ENCODE measurements at regions not wholly inside any gene's neighbourhood (a gene's known extent, or its start where the extent isn't known, plus 50 kb on each side); places are given as distances from the start of the nearest gene placed in this dataset.

DNA sequence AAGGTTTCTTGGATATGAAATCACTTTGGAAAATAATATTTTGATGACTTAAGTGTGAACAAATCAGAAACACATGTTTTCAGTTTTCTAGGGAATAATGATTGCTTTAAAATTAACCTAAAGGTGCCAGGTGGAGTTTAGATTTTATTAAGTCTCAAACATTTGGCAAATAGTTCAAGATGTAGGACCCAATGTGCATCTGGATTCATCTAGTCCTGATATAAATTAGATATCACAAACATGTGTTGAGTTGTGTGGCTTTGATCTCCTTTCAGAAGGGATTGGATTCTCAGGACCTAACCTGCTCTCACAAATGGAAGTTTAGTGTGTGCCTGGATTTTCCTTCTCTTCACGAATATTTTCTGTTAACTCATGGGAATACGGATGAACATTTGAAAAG is 291.4 kb upstream of the ISL1 start:
- Histone ChIP-seq H3K4me2 (ENCODE audit: unreplicated experiment) (no peak overlapping the region), H3K27me3 (replicated peaks; ENCODE audit: insufficient read depth) (no peaks in the 10 kb centered on the region), H3K9me2 (ENCODE audit: insufficient read depth) (no peaks in the 10 kb centered on the region), H3K4me3 (no peak overlapping the region), H4K20me1 (ENCODE audit: insufficient read depth) (no peaks in the 10 kb centered on the region), H3K9me3 (ENCODE audit: low read depth) (no peaks in the 10 kb centered on the region), H3K27ac (no peak overlapping the region), H3F3A (ENCODE audit: insufficient read depth) (no peaks in the 10 kb centered on the region), H3K36me3 (ENCODE audit: low read depth) (no peaks in the 10 kb centered on the region), H3K9ac (no peak overlapping the region), H3K4me1 (ENCODE audit: insufficient read depth) (no peaks in the 10 kb centered on the region), H2AFZ (no peak overlapping the region), H3K79me2 (ENCODE audit: insufficient read depth) (no peaks in the 10 kb centered on the region)
- no peak for TF ChIP-seq EZH2phosphoT487 (IDR thresholded peaks at IDR 0.05; ENCODE audit: insufficient read depth, low read depth)
- no peak for TF ChIP-seq EZH2 (IDR thresholded peaks at IDR 0.05; ENCODE audit: insufficient read depth, poor library complexity, severe bottlenecking)
- in situ Hi-C loops (cut with MboI) = no loop called here
- DNase-seq = no peak
- WGBS, 2 experiments (ENCODE audit: low coverage in 1 of 2, low lambda C conversion rate in 2 of 2, missing lambda C conversion rate in 2 of 2) = 8 to 9% methylated on average over 2 of the region's 2 CpGs

DNA sequence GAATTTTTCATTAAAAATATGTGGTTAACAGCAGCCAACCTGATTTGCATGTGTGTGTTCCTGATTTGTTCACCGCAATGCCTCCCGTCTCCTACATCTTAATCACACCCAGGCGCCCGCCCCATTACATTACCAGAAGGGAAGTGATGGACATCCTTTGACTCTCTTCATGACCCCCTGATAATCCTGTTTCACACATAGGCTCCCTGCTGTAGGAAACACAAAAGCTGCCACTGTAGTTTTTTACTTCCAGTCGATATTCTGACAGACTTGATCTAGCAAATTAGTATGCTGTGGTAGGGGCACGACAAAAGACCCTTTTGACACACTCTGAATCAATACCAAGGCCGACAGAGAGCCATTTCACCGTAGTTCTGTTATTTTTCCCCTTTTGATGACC is 287.8 kb upstream of the ISL1 start:
- Histone ChIP-seq H3K4me3 (no peak overlapping the region), H3K79me2 (ENCODE audit: insufficient read depth) (no peaks in the 10 kb centered on the region), H3K27me3 (replicated peaks; ENCODE audit: insufficient read depth) (no peaks in the 10 kb centered on the region), H3K9ac (no peak overlapping the region), H3K4me2 (ENCODE audit: unreplicated experiment) (no peak overlapping the region), H3K27ac (no peak overlapping the region), H3K9me3 (ENCODE audit: low read depth) (no peaks in the 10 kb centered on the region), H3K36me3 (ENCODE audit: low read depth) (no peaks in the 10 kb centered on the region), H3K9me2 (ENCODE audit: insufficient read depth) (no peaks in the 10 kb centered on the region), H2AFZ (no peak overlapping the region), H3F3A (ENCODE audit: insufficient read depth) (no peaks in the 10 kb centered on the region), H3K4me1 (ENCODE audit: insufficient read depth) (no peaks in the 10 kb centered on the region), H4K20me1 (ENCODE audit: insufficient read depth) (no peaks in the 10 kb centered on the region)
- in situ Hi-C loops (cut with MboI) = no loop called here
- 37 to 47% methylated on average over 8 of the region's 8 CpGs for WGBS, 2 experiments (ENCODE audit: low coverage in 1 of 2, low lambda C conversion rate in 2 of 2, missing lambda C conversion rate in 2 of 2)
- DNase-seq = no peak
- TF ChIP-seq EZH2phosphoT487 (IDR thresholded peaks at IDR 0.05; ENCODE audit: insufficient read depth, low read depth) = no peak
- no peak for TF ChIP-seq EZH2 (IDR thresholded peaks at IDR 0.05; ENCODE audit: insufficient read depth, poor library complexity, severe bottlenecking)

DNA sequence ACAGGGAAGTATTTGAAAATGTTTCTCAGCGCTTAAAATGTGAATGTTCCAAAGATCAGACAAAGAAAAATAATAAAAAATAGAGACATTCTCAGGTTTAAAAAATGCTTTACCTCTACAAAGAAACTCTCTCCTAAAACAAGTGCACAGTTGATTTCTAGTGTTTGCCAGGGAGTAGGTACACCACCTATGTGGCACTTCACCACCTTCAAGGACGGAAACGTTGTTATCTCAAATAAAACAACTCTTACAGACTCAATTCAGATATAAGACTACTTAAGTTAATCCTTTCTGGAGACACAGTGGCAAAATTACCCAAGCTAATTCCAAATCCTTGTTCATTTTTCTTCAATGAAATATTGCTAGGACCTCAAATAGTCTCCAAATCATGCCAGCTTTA is 286.4 kb upstream of the ISL1 start:
- Histone ChIP-seq H3K9me2 (ENCODE audit: insufficient read depth) (no peaks in the 10 kb centered on the region), H3F3A (ENCODE audit: insufficient read depth) (no peaks in the 10 kb centered on the region), H3K9me3 (ENCODE audit: low read depth) (no peaks in the 10 kb centered on the region), H3K9ac (no peak overlapping the region), H3K27ac (no peak overlapping the region), H4K20me1 (ENCODE audit: insufficient read depth) (no peaks in the 10 kb centered on the region), H2AFZ (no peak overlapping the region), H3K79me2 (ENCODE audit: insufficient read depth) (no peaks in the 10 kb centered on the region), H3K36me3 (ENCODE audit: low read depth) (no peaks in the 10 kb centered on the region), H3K4me1 (ENCODE audit: insufficient read depth) (no peaks in the 10 kb centered on the region), H3K4me2 (ENCODE audit: unreplicated experiment) (no peak overlapping the region), H3K27me3 (replicated peaks; ENCODE audit: insufficient read depth) (no peaks in the 10 kb centered on the region), H3K4me3 (no peak overlapping the region)
- DNase-seq = no peak
- 40 to 44% methylated on average over 3 of the region's 3 CpGs for WGBS, 2 experiments (ENCODE audit: low coverage in 1 of 2, low lambda C conversion rate in 2 of 2, missing lambda C conversion rate in 2 of 2)
- in situ Hi-C loops (cut with MboI) = no loop called here
- no peak for TF ChIP-seq EZH2 (IDR thresholded peaks at IDR 0.05; ENCODE audit: insufficient read depth, poor library complexity, severe bottlenecking)
- no peak for TF ChIP-seq EZH2phosphoT487 (IDR thresholded peaks at IDR 0.05; ENCODE audit: insufficient read depth, low read depth)

DNA sequence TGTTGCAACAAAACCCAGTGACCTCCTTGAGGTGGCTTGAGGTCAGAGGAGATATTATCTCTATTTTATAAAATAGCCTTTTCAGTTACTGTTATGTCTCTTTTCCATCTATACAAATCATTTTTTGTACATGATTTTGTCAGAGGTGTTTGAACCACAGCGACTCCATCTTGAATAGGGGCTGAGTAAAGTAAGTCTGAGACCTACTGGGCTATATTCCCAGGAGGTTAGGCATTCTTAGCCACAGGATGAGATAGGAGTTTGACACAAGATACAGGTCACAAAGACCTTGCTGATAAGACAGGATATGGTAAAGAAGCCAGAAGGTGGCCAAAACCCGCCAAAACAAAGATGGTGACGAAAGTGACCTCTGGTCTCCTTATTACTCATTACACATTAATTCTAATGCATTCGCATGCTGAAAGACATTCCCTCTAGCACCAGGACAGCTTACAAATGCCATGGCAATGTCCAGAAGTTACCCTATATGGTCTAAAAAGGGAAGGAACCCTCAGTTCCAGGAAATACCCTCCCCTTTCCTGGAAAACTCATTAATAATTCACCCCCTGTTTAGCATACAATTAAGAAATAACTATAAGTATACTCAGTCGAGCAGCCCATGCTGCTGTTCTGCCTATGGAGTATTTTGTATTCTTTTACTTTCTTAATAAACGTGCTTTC is 283.9 kb upstream of the ISL1 start:
- no peak overlapping the region for H3K27ac ChIP-seq
- no peak for TF ChIP-seq EZH2 (IDR thresholded peaks at IDR 0.05; ENCODE audit: insufficient read depth, poor library complexity, severe bottlenecking)
- TF ChIP-seq EZH2phosphoT487 (IDR thresholded peaks at IDR 0.05; ENCODE audit: insufficient read depth, low read depth) = no peak
- H3K9me2 ChIP-seq (ENCODE audit: insufficient read depth) = no peaks in the 10 kb centered on the region
- no peaks in the 10 kb centered on the region for H3K4me1 ChIP-seq (ENCODE audit: insufficient read depth)
- H3K4me3 ChIP-seq = no peak overlapping the region
- H3K27me3 ChIP-seq (replicated peaks; ENCODE audit: insufficient read depth) = no peaks in the 10 kb centered on the region
- H3K9ac ChIP-seq = no peak overlapping the region
- 32 to 43% methylated on average over 6 of the region's 6 CpGs for WGBS, 2 experiments (ENCODE audit: low coverage in 1 of 2, low lambda C conversion rate in 2 of 2, missing lambda C conversion rate in 2 of 2)
- H3K4me2 ChIP-seq (ENCODE audit: unreplicated experiment) = no peak overlapping the region
- H4K20me1 ChIP-seq (ENCODE audit: insufficient read depth) = no peaks in the 10 kb centered on the region
- no peaks in the 10 kb centered on the region for H3K79me2 ChIP-seq (ENCODE audit: insufficient read depth)
- no peak for DNase-seq
- H3F3A ChIP-seq (ENCODE audit: insufficient read depth) = no peaks in the 10 kb centered on the region
- no peaks in the 10 kb centered on the region for H3K36me3 ChIP-seq (ENCODE audit: low read depth)
- no peaks in the 10 kb centered on the region for H3K9me3 ChIP-seq (ENCODE audit: low read depth)
- in situ Hi-C loops (cut with MboI) = no loop called here
- H2AFZ ChIP-seq = no peak overlapping the region

DNA sequence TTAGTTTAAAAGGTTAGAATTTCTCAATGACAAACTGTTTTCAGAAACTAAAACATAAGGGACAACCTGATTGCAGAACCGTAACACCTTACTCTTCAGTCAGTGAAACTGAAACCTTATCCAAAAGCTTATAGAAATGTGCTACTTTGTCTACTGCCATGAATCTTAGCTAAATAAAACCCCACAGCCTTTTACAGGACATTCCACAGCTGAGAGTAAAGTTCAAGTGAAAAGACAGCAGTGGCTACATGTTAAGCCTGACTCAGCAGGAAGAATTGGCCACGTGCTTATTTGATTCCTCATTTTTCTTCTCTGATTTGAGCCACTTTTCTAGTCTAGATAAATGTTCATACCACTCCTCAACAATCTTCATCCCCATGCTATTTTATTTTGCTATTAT is 278.7 kb upstream of the ISL1 start:
- no peak overlapping the region for H3K27ac ChIP-seq
- H3K79me2 ChIP-seq (ENCODE audit: insufficient read depth) = no peaks in the 10 kb centered on the region
- no peaks in the 10 kb centered on the region for H3K27me3 ChIP-seq (replicated peaks; ENCODE audit: insufficient read depth)
- no peak for DNase-seq
- no peak overlapping the region for H2AFZ ChIP-seq
- no peaks in the 10 kb centered on the region for H3K9me3 ChIP-seq (ENCODE audit: low read depth)
- H3K9ac ChIP-seq = no peak overlapping the region
- no peak overlapping the region for H3K4me2 ChIP-seq (ENCODE audit: unreplicated experiment)
- H3K4me3 ChIP-seq = no peak overlapping the region
- H4K20me1 ChIP-seq (ENCODE audit: insufficient read depth) = no peaks in the 10 kb centered on the region
- no peaks in the 10 kb centered on the region for H3F3A ChIP-seq (ENCODE audit: insufficient read depth)
- 28 to 42% methylated on average over 2 of the region's 2 CpGs for WGBS, 2 experiments (ENCODE audit: low coverage in 1 of 2, low lambda C conversion rate in 2 of 2, missing lambda C conversion rate in 2 of 2)
- H3K36me3 ChIP-seq (ENCODE audit: low read depth) = no peaks in the 10 kb centered on the region
- in situ Hi-C loops (cut with MboI) = no loop called here
- H3K9me2 ChIP-seq (ENCODE audit: insufficient read depth) = no peaks in the 10 kb centered on the region
- no peaks in the 10 kb centered on the region for H3K4me1 ChIP-seq (ENCODE audit: insufficient read depth)
- TF ChIP-seq EZH2 (IDR thresholded peaks at IDR 0.05; ENCODE audit: insufficient read depth, poor library complexity, severe bottlenecking) = no peak
- no peak for TF ChIP-seq EZH2phosphoT487 (IDR thresholded peaks at IDR 0.05; ENCODE audit: insufficient read depth, low read depth)
